ENCODE measurements at regions not wholly inside any gene's neighbourhood (a gene's known extent, or its start where the extent isn't known, plus 50 kb on each side); places are given as distances from the start of the nearest gene placed in this dataset.

DNA sequence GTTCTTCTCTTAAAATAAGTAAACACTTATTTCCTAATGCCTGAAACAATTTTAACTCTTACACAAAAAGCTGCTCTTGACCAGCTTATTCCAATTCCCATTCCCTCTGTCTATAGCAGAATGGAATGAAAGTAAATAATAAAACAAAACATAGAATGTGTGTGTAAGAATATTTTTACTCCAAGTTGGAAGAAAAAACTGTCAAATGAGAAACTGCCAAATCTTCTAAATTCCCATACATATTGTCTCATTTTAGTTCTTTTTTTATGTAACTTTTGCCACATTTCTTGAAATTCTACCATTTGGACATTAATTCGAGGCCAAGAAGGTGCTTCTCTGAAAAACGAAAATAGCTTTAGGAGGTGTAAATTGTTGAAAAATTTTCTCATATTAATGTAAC is 477.1 kb downstream of the FAT4 start:
- TF ChIP-seq, protein P1, sequence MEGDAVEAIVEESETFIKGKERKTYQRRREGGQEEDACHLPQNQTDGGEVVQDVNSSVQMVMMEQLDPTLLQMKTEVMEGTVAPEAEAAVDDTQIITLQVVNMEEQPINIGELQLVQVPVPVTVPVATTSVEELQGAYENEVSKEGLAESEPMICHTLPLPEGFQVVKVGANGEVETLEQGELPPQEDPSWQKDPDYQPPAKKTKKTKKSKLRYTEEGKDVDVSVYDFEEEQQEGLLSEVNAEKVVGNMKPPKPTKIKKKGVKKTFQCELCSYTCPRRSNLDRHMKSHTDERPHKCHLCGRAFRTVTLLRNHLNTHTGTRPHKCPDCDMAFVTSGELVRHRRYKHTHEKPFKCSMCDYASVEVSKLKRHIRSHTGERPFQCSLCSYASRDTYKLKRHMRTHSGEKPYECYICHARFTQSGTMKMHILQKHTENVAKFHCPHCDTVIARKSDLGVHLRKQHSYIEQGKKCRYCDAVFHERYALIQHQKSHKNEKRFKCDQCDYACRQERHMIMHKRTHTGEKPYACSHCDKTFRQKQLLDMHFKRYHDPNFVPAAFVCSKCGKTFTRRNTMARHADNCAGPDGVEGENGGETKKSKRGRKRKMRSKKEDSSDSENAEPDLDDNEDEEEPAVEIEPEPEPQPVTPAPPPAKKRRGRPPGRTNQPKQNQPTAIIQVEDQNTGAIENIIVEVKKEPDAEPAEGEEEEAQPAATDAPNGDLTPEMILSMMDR (conservative IDR thresholded peaks at IDR 0.05 in 1 of 2, IDR thresholded peaks at IDR 0.05 in 1 of 2; ENCODE audit: low read depth in 1 of 2, low read length in 2 of 2): no peak
- TF ChIP-seq EZH2 (IDR thresholded peaks at IDR 0.05; ENCODE audit: low read length, missing control alignments): no peak

Data from fibroblast of lung (primary cell).